ENCODE measurements at regions not wholly inside any gene's neighbourhood (a gene's known extent, or its start where the extent isn't known, plus 50 kb on each side); places are given as distances from the start of the nearest gene placed in this dataset.

DNA sequence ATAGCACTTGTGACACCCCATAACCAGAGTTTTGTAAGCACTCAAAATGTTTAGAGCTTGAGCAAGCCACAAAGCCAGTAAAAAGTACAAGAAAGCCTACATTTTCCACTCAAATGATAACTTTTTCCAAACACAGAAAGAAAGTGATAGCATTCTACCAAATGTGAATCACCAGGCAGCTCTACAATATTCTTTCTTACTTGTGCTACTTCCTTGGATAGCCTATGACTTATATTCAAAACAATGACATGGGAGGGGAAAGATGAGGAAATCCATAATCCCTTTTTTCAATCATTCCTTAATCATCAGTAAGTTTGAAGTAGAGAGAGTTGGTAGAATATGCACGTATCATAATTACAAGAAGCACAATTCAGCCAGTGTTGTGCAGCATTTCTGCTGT, 650.8 kb upstream of the PCDH9 start:
- TF ChIP-seq, protein P1, sequence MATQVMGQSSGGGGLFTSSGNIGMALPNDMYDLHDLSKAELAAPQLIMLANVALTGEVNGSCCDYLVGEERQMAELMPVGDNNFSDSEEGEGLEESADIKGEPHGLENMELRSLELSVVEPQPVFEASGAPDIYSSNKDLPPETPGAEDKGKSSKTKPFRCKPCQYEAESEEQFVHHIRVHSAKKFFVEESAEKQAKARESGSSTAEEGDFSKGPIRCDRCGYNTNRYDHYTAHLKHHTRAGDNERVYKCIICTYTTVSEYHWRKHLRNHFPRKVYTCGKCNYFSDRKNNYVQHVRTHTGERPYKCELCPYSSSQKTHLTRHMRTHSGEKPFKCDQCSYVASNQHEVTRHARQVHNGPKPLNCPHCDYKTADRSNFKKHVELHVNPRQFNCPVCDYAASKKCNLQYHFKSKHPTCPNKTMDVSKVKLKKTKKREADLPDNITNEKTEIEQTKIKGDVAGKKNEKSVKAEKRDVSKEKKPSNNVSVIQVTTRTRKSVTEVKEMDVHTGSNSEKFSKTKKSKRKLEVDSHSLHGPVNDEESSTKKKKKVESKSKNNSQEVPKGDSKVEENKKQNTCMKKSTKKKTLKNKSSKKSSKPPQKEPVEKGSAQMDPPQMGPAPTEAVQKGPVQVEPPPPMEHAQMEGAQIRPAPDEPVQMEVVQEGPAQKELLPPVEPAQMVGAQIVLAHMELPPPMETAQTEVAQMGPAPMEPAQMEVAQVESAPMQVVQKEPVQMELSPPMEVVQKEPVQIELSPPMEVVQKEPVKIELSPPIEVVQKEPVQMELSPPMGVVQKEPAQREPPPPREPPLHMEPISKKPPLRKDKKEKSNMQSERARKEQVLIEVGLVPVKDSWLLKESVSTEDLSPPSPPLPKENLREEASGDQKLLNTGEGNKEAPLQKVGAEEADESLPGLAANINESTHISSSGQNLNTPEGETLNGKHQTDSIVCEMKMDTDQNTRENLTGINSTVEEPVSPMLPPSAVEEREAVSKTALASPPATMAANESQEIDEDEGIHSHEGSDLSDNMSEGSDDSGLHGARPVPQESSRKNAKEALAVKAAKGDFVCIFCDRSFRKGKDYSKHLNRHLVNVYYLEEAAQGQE (IDR thresholded peaks at IDR 0.05; ENCODE audit: insufficient replicate concordance, low read depth): no peak
- TF ChIP-seq GABPA (IDR thresholded peaks at IDR 0.05; ENCODE audit: low read depth): no peak
- TF ChIP-seq POLR2AphosphoS5 (IDR thresholded peaks at IDR 0.05; ENCODE audit: low read depth): no peak
- TF ChIP-seq SPI1 (IDR thresholded peaks at IDR 0.05; ENCODE audit: borderline replicate concordance, low read depth): no peak
- TF ChIP-seq, protein P2, sequence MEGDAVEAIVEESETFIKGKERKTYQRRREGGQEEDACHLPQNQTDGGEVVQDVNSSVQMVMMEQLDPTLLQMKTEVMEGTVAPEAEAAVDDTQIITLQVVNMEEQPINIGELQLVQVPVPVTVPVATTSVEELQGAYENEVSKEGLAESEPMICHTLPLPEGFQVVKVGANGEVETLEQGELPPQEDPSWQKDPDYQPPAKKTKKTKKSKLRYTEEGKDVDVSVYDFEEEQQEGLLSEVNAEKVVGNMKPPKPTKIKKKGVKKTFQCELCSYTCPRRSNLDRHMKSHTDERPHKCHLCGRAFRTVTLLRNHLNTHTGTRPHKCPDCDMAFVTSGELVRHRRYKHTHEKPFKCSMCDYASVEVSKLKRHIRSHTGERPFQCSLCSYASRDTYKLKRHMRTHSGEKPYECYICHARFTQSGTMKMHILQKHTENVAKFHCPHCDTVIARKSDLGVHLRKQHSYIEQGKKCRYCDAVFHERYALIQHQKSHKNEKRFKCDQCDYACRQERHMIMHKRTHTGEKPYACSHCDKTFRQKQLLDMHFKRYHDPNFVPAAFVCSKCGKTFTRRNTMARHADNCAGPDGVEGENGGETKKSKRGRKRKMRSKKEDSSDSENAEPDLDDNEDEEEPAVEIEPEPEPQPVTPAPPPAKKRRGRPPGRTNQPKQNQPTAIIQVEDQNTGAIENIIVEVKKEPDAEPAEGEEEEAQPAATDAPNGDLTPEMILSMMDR (IDR thresholded peaks at IDR 0.05; ENCODE audit: insufficient read depth, low read length): no peak
- no peak overlapping the region for H3K27ac ChIP-seq (replicated peaks)
- DNase-seq (ENCODE audit: low read depth in 1 of 2, low spot score in 1 of 2): no peak
- H3K27me3 ChIP-seq (ENCODE audit: insufficient read depth, poor library complexity, severe bottlenecking): no peaks in the 10 kb centered on the region
- no peak overlapping the region for H3K4me3 ChIP-seq (replicated peaks; ENCODE audit: insufficient read depth, low read length)

DNA sequence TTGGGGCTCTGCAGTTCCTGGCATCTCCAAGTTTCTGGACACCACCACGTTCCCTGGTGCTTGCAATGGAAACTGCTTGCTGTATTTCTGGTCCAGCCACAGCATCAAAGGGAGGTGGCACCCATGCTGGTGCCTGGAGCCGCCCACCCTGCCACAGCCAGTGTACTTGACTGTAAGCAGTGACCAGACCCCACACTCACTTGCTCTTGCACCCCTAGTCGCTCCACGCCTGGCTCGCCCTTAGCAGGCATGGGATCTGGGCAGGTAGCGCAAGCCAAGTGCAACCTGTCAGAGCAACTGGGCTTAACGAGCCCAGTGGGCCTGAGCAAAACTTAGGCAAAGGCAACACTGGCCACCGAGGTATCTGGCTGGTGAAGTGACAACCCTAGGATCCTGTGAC, 648.2 kb upstream of the PCDH9 start:
- H3K4me3 ChIP-seq (replicated peaks; ENCODE audit: insufficient read depth, low read length): no peak overlapping the region
- H3K27ac ChIP-seq (replicated peaks): no peak overlapping the region
- DNase-seq (ENCODE audit: low read depth in 1 of 2, low spot score in 1 of 2): no peak
- H3K27me3 ChIP-seq (ENCODE audit: insufficient read depth, poor library complexity, severe bottlenecking): no peaks in the 10 kb centered on the region
- TF ChIP-seq POLR2AphosphoS5 (IDR thresholded peaks at IDR 0.05; ENCODE audit: low read depth): no peak

DNA sequence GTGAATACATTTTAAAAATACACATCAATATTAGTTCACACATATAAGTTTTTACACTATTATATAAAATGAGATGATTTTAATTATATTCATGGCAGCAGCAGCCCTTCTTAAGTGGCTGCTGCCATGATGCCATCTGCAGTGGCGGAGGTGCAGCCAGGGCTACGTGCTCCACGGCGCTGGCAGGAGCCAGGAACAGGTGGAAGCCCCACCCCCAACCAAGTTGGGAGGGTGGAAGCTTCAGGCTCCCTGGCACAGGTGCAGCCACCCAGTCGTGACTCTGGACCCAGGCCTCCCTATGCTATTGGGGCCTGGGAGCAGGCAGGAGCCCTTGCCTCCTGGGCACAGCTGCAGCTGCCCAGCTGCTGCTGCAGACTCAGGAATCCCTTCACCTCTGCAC, 646.9 kb upstream of the PCDH9 start:
- no peak overlapping the region for H3K4me3 ChIP-seq (replicated peaks; ENCODE audit: insufficient read depth, low read length)
- TF ChIP-seq SPI1 (IDR thresholded peaks at IDR 0.05; ENCODE audit: borderline replicate concordance, low read depth): no peak
- TF ChIP-seq GABPA (IDR thresholded peaks at IDR 0.05; ENCODE audit: low read depth): no peak

GRCh38 chr13:67867206-67867605, 637.1 kb upstream of the PCDH9 start:
- no peak overlapping the region for H3K4me3 ChIP-seq (replicated peaks; ENCODE audit: insufficient read depth, low read length)
- DNase-seq (ENCODE audit: low read depth in 1 of 2, low spot score in 1 of 2): no peak

More for the DNA sequence above, 646.9 kb upstream of the PCDH9 start:
- Histone ChIP-seq H3K27ac (replicated peaks) (no peak overlapping the region), H3K27me3 (ENCODE audit: insufficient read depth, poor library complexity, severe bottlenecking) (no peaks in the 10 kb centered on the region)
- no peak for DNase-seq (ENCODE audit: low read depth in 1 of 2, low spot score in 1 of 2)

More at GRCh38 chr13:67867206-67867605, 637.1 kb upstream of the PCDH9 start:
- H3K27ac ChIP-seq (replicated peaks): no peak overlapping the region
- no peak for TF ChIP-seq POLR2AphosphoS5 (IDR thresholded peaks at IDR 0.05; ENCODE audit: low read depth)
- no peak for TF ChIP-seq SPI1 (IDR thresholded peaks at IDR 0.05; ENCODE audit: borderline replicate concordance, low read depth)
- TF ChIP-seq, protein P1 (IDR thresholded peaks at IDR 0.05; ENCODE audit: insufficient replicate concordance, low read depth): no peak
- TF ChIP-seq GABPA (IDR thresholded peaks at IDR 0.05; ENCODE audit: low read depth): no peak
- TF ChIP-seq, protein P2 (IDR thresholded peaks at IDR 0.05; ENCODE audit: insufficient read depth, low read length): no peak
- H3K27me3 ChIP-seq (ENCODE audit: insufficient read depth, poor library complexity, severe bottlenecking): no peaks in the 10 kb centered on the region

Data from HL-60 (cell line).